A673 (cell line): ENCODE measurements at regions not wholly inside any gene's neighbourhood (a gene's known extent, or its start where the extent isn't known, plus 50 kb on each side); places are given as distances from the start of the nearest gene placed in this dataset.

Experiments
- BruUV-seq: library from RNA; stranded (reverse); fragments of 400-500 nt; replicated peaks from 2 replicates; lab custom pipeline; 2021; lab: Mats Ljungman, UMichigan
- CTCF ChIA-PET: fragments of 300-600 bp; sonication (Branson Sonifier 250); formaldehyde crosslinking; loops from one replicate; lab custom pipeline; 2022; ENCODE audit warnings: antibody characterized with exemption; lab: Charles Lee
- POLR2A ChIA-PET: fragments of 300-600 bp; sonication (Branson Sonifier 250); formaldehyde crosslinking; loops from one replicate; lab custom pipeline; 2022; ENCODE audit warnings: antibody characterized with exemption; ENCODE audit not compliant: low non-redundant PET; lab: Charles Lee
- DNase-seq: peaks from one replicate; pipeline ENCODE4 v3.0.0-alpha.2; 2015; ENCODE audit warnings: low spot score
- H3K27ac ChIP-seq: fragments of 200-600 bp; sonication (generic); 2 replicates; pipeline ENCODE4 v1.5.1; 2016; ENCODE audit warnings: mixed run types, low read depth, mild to moderate bottlenecking, mixed read lengths, antibody characterized with exemption, low read length; ENCODE audit not compliant: poor library complexity, severe bottlenecking
- H3K27me3 ChIP-seq: fragments of 200-600 bp; sonication (generic); replicated peaks from 2 replicates; pipeline ENCODE4 v1.6.1; 2017; ENCODE audit warnings: mixed run types, low read depth, mild to moderate bottlenecking, mixed read lengths, antibody characterized with exemption, low read length; ENCODE audit not compliant: insufficient read depth, poor library complexity
- H3K36me3 ChIP-seq: fragments of 200-600 bp; sonication (generic); 2 replicates; pipeline ENCODE4 v1.6.1; 2016; ENCODE audit warnings: mixed run types, mild to moderate bottlenecking, mixed read lengths, antibody characterized with exemption, low read length; ENCODE audit not compliant: insufficient read depth, poor library complexity, severe bottlenecking
- H3K4me1 ChIP-seq: fragments of 200-600 bp; sonication (generic); 2 replicates; pipeline ENCODE4 v1.6.1; 2017; ENCODE audit warnings: mixed run types, mild to moderate bottlenecking, mixed read lengths, antibody characterized with exemption, low read length; ENCODE audit not compliant: insufficient read depth, poor library complexity, severe bottlenecking
- H3K4me3 ChIP-seq: fragments of 200-600 bp; sonication (generic); 2 replicates; pipeline ENCODE4 v1.5.1; 2016; ENCODE audit warnings: low read depth, mixed run types, mild to moderate bottlenecking, mixed read lengths, low read length; ENCODE audit not compliant: poor library complexity, severe bottlenecking
- H3K9me3 ChIP-seq: fragments of 200-600 bp; sonication (generic); 2 replicates; pipeline ENCODE4 v1.6.1; 2016; ENCODE audit warnings: mixed run types, low read depth, mild to moderate bottlenecking, mixed read lengths, antibody characterized with exemption, low read length; ENCODE audit not compliant: poor library complexity, severe bottlenecking
- CTCF ChIP-seq: fragments of 300-800, 200-600 bp; sonication (generic); conservative IDR thresholded peaks from 2 replicates; pipeline ENCODE4 v1.5.1; 2017; ENCODE audit warnings: low read depth, mild to moderate bottlenecking, antibody characterized with exemption, low read length, moderate library complexity, mixed read lengths
- EZH2 ChIP-seq: fragments of 200-600 bp; sonication (generic); IDR thresholded peaks from 2 replicates; pipeline ENCODE4 v1.6.1; 2017; ENCODE audit warnings: borderline replicate concordance, low read depth, mild to moderate bottlenecking, mixed read lengths, antibody characterized with exemption, low read length; ENCODE audit not compliant: poor library complexity, severe bottlenecking
- intact Hi-C: fragments of 100-400 bp; cut with micrococcal nuclease; formaldehyde crosslinking; loops from one replicate; pipeline ENCODE4 v1.10.0; 2022; ENCODE audit not compliant: unreplicated experiment

- TF ChIP-seq EZH2, result no peak
- TF ChIP-seq CTCF, result no peak
- DNase-seq, result no peak
- Histone ChIP-seq H3K4me3 (no peak overlapping the region), H3K27ac (no peak overlapping the region), H3K36me3 (no peaks in the 10 kb centered on the region), H3K9me3 (no peaks in the 10 kb centered on the region), H3K27me3 (peaks cover 10% of the 10 kb centered on the region), H3K4me1 (no peaks in the 10 kb centered on the region)
- CTCF ChIA-PET, result no interaction called here
- POLR2A ChIA-PET, result no interaction called here
- intact Hi-C loops, result no loop called here
- BruUV-seq, result no TSS peak
Measured at GRCh38 chr18:27423581-27423980, 238.5 kb upstream of the CHST9 start.

- H3K4me1 ChIP-seq, result no peaks in the 10 kb centered on the region
- CTCF ChIA-PET, result no interaction called here
- BruUV-seq, result no TSS peak
Measured at GRCh38 chr18:27419646-27420045, 234.5 kb upstream of the CHST9 start.

GRCh38 chr18:27415495-27415894 lies 230.4 kb upstream of the CHST9 start:
- TF ChIP-seq CTCF (no peak), EZH2 (no peak)
- H3K27ac ChIP-seq, result no peak overlapping the region
- no peaks in the 10 kb centered on the region for H3K36me3 ChIP-seq
- no peaks in the 10 kb centered on the region for H3K4me1 ChIP-seq
- intact Hi-C loops, result no loop called here
- H3K27me3 ChIP-seq, result peaks cover 4% of the 10 kb centered on the region
- no peak for DNase-seq
- no TSS peak for BruUV-seq
- no peak overlapping the region for H3K4me3 ChIP-seq
- ChIA-PET CTCF (no interaction called here), POLR2A (no interaction called here)
- H3K9me3 ChIP-seq, result no peaks in the 10 kb centered on the region

More at GRCh38 chr18:27419646-27420045, 234.5 kb upstream of the CHST9 start:
- Histone ChIP-seq H3K4me3 (no peak overlapping the region), H3K9me3 (no peaks in the 10 kb centered on the region), H3K36me3 (no peaks in the 10 kb centered on the region), H3K27ac (no peak overlapping the region), H3K27me3 (peaks cover 15% of the 10 kb centered on the region)
- POLR2A ChIA-PET, result no interaction called here
- intact Hi-C loops, result no loop called here
- TF ChIP-seq CTCF, result no peak
- no peak for TF ChIP-seq EZH2
- no peak for DNase-seq
